ENCODE measurements at regions not wholly inside any gene's neighbourhood (a gene's known extent, or its start where the extent isn't known, plus 50 kb on each side); places are given as distances from the start of the nearest gene placed in this dataset.

DNA sequence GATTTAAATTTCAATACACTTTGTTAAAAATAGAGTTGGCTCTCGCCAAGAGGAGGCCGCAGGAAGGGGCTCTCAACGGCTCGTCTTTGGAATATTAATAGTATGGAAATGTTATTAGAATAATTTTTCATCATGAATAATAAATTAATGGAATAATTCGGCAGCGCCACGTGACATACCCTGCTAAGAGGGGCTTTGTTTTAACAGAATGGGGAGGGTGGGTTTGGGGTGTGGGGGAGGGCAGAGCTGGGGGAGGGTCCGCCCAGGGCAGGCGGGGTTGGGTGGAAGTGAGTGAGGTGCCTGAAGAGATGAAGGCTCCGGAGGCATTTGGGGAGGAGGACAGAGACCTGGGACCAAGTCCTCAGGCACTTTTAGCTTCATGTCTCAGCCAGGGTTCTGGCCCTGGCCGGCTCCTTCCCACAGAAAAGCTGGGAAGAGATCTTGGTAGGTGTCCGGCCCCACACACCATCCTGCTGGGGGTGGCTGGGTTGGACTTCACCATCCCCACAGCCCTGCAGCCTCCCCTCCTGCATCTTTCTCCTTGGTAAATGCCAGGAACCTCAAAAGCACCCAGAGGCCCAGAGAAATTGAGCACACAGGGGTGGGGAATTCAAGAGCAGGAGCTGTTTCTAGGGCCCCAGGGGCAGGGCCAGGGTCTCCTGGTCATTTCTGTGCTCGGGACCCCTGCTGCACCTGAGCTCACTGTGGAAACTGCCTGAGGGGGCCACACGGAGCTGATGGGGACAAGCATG is 93.6 kb upstream of the BHLHE23 start:
- no peak for DNase-seq (ENCODE audit: low spot score)

DNA sequence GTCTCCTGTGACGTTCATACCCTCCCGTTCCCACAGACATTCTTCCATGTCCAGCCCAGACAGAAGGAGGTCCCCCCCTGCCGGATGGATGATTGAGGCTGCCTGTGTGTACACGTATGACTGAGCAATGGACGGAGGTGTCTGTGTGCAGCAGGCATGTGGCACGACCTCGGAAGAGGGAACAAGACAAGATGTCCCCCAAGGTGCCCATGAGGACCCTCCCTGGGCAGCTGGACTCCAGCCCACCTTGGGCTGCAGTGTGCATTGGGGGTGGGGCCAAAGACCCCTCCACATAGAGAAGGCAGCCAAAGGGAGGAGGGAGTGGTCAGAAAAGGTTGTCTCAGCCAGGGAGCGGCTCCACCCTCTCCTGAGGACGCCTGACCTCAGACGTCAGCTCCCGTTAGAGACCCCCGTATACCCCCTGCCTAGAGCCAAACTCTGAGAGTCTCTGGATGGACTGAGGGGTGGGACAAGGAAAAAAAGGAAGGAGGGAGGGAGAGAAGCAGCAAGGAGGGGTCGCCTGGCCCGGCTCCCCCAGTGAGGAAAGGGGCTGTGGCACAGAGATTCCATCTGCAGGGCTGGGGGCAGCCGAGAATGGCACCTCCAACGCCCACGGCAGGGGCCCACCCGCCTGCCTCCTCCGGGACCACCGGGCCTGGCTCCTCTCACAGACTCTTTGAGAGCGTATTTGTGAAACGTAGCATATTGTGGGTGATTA is 92.9 kb upstream of the BHLHE23 start:
- DNase-seq (ENCODE audit: low spot score) = no peak

DNA sequence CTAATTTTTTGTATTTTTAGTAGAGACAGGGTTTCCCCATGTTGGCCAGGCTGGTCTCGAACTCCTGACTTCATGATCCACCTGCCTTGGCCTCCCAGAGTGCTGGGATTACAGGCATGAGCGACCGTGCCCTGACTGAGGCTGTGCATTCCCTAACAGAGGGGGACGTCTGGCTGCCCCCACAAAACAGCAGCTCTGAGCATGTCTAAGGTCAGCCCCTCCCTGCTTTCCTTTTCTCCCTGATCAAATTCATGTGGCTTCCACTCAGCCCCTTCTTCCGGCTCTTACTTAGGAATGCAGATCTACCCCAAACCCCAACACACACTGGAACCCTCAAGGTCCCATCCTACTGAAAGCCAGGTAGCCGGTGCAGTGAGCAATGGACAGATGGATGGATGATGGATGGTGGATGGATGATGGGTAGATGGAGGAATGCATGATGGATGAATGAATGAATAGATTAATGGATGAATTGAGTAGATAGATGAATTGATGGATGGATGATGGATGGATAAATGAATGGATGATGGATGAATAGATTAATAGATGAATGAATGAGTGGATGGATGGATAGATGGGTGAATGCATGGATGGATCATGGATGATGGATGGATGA is 91.5 kb upstream of the BHLHE23 start:
- no peak for DNase-seq (ENCODE audit: low spot score)

DNA sequence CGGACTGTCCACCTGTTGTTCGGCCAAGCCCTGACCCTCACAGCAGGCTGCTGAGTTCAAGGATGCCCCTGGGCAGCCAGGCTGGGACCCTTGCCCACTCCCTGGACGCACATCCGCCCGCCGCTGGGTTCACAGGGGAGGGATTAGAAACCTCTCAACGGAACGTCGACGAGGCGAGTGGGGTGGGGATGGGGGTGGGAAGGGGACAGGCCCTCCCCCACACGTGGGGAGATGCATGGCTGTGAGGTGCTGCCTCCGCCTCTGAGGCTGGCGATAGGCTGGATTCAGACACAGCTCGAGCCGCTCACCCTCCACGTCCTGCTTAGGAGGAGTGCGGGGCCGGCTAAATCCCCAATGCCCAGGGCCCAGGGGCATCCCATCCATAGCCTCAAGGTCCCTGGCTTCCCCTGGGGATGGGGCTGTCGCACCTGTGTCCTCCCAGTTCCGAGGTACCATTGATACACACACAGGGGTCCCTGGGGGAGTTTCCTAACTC is 90.6 kb upstream of the BHLHE23 start:
- no peak for DNase-seq (ENCODE audit: low spot score)

DNA sequence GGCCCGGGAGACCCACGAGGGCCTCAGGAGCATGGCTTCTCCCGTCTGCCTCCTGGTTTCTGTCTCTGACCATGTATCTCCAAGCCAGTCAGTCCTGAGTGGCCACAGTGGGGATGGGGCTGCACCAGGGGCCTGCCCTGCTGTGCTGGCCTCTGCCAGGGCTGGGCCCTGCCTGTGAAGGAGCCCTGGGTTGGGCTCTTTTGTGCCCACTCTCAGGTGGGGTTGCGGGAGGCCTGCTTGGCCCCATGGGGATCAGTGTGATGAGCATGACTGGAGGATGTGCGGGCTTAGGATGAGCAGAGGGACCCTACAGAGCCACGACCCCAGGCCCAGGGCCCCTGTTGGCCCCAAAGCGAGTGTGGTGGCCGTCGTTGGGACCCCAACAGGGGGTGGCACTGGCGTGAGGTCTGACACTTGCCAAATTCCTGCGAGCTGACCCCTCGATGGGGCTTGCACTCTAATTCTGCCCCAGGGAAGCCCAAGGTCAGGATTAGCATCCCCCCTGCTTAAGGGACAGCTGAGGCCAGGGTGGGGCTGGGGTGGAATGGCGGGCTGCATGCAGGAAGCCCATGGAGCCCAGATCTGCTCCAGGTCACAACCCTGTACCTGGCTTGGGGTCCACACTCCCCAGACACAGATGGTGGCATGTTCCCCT is 90.0 kb upstream of the BHLHE23 start:
- no peak for DNase-seq (ENCODE audit: low spot score)

DNA sequence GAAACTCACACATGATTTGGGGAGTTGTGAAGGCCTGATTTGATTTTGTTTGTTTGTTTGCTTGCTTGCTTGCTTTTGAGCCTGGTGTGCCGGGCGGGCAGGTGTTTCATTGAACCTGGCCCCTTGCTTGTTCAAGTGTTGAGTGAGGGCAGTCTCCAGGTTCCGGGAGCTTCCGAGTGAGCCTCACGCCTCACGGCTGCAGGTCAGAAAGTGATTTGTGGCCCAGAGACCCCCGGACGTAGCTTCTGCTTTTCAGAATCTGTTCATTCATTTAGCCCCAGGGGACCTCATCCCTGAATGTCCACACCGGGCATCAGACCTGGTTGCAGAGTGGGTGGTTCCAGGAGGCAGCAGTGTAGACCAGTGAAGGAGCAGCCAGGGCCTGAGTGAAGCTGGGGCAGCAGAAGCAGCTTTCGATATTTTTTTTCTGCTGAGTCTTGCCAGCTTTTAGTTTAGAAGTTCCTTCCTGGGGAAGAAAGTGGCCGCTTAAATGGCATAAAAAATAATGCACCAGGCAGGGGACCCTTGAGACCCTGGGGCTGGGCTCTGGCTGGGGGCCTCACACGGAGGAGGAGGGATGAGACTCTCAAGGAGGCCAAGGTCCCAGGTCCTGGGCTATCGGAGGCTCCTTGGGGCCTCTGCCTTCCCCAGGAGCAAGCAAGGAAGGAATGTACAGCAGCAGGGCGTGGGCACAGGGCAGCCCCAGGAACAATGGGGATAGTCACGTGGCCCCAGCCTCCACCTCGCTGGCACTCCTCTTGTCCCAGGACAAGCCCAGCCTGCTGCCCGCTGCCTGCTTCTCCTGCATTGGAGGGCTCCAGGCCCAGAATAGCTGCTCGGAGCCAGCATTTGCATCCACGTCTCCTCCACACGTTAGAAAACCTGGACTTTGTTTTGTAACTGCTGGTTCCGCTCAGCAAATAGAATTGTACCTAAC is 89.2 kb upstream of the BHLHE23 start:
- DNase-seq (ENCODE audit: low spot score) = no peak

DNA sequence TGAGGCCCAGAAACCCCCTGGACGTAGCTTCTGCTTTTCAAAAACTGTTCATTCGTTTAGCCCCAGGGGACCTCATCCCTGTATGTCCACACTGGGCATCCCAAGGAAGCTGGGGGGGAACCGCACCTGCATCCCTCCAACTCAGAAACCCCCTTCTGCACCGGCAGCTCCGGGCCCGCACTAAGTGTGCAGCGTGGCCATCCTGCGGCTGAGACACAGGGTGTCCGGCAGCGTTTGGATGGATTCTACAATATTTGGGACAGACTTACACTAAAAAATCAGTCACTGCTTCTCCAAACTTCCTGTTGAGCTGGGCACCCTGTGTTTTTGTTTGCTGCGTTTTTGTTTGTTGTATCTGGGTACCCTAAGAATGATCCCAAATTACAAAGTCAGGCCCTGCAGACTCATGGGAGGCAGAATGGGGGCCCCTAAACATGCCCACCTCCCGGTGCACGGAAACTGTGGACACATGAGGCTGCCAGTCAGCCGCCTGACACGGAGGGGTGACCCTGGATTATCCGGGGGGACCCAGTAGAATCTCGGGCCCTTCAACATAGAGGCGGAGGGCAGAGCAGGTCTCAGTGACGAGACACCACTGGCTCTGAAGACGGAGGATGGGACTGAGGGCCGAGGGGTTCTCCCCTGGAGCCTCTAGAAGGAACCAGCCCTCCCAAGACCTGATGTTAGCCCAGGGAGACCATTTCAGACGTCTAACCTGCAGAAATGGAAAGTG is 88.2 kb upstream of the BHLHE23 start:
- no peak for DNase-seq (ENCODE audit: low spot score)

DNA sequence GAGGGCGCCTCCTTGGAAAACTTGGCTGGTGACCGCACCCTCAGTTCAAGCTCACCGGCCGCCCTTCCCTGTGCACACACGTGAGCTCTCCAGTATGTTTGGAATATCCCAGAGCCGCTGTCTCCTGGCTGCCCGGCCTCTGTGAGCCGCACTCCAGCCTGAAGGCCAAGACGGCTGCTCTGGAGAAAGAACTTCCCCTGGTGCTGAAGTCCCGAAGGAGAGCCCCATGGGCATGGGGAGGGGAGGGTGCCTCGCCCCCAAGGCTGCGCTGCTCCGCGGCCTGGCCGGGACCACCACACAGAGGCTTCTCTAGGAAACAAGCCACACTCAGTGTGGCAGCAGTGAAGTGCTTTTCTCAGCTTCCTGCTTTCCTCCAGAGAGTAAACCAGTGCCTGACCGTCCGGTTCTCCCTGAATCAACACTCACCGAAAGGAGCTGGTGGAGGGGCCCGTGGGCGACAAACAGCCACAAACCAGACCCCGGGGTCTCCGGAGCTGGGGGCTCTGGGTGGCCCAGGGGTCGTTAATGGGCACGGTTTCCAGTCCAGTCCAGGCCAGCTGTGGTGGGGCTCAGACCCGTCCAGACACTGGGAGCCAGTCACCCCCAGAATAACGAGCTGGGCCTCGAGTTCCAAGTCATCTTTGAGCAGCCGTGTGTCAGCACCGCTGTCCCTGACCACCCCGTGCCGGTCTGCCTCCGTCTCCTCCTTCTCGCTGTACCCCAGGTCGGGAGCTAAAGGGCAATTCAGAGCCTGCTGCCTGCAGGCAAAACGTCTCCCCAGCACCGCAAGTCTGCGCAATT is 87.4 kb upstream of the BHLHE23 start:
- DNase-seq (ENCODE audit: low spot score) = no peak

DNA sequence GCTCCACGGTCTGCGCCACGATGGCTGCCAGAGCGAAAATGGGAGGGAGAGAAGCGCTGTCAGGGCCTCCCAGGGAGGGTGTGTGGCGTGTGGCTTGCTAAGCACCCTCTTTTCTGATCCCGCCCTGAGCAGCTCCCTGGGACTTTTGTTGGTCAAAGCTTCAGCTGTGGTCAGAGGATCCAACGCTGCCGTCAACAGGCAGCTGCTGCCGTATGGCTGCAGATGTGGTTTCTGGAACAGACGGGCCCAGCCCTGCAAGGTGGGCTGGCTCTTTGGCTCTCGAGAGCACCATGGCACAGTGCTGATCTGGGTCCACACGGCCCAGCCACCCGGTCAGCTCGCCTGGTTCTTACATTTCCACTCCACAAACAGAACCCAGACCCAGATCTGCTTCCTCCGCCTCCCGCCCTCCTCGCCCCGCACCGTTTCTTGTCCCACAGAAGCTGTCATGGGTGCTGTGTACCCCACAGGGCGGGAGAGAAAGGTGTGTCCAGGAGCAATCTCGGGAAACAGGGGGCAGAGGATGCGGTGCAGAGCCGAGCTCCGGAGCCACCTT is 86.0 kb upstream of the BHLHE23 start:
- DNase-seq (ENCODE audit: low spot score) = no peak

DNA sequence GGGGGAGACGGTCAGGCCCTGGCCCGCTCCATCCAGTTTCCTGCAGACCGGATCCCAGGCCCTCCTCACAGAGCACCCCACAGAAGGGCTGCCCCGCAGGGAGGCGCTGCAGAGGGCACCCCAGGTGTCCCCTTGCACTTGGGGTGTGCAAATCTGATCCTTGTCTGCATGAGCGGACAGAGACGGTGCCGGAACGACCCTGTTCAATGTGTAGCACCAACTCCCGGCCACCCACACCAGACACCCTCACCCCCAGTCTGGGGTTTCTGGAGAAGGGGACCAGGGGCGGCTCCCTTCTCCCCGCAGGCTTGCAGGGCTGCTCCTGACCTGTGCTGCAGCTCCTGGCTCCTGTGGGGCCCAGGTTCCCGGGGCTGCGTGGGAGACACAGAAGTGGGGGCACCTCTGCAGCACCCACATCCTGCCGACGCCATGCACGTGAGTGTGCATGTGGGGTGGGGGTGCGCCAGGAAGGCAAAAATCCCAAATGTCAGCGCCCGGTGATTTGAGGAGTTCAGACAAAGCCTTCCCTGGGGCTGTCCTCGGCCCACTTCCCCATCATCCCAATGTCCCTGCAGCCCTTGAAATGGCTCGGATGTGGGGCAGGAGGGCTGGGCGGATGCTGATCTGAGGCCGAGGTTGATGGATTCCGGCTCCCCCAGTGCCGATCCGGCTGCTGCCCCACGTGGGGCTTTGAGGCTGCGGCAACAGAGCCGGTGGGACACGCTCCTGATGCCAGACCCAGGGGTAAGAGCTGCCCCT is 85.3 kb upstream of the BHLHE23 start:
- DNase-seq (ENCODE audit: low spot score) = no peak

DNA sequence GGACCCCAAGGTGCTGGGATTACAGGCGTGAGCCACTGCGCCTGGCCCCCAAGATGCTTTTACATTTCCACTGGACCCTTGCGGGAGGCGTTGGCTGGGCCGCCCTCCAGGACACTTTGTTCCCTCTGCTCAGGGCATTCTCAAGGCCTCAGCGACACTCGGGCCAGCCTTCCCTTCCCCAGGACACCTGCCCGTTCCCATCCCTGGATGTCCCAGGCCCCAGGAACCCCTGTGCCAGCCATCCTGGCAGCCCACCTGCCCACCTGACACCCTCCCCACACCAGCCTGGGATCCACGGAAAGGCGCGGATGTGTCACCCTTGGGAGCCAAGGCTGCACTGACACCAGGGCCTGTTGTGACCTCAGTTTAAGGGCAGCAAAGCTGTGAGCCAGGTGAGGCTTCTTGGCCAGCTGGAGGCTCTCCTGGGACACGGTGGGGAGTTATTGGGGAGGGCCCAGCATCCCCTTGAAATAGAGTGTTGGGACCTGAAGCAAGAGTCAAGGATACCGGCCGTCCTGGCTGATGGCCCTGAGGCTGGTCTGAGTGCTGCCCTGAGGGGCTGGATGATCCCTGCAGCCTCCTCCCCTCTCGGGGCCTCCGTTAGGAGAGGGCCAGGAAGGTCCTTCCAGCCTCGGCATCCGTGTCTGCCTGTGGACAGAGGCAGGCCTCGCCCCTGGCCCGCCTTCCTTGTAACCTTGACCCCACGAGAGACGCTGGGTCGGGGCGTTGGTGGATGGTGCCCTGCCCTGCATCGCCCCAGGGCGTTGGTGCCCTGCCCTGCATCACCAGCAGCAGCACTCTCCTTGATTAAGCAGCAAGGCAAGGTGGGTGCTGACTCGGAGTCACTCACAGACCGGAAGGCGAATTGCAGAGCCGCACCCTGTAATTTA is 84.2 kb upstream of the BHLHE23 start:
- DNase-seq (ENCODE audit: low spot score) = no peak

DNA sequence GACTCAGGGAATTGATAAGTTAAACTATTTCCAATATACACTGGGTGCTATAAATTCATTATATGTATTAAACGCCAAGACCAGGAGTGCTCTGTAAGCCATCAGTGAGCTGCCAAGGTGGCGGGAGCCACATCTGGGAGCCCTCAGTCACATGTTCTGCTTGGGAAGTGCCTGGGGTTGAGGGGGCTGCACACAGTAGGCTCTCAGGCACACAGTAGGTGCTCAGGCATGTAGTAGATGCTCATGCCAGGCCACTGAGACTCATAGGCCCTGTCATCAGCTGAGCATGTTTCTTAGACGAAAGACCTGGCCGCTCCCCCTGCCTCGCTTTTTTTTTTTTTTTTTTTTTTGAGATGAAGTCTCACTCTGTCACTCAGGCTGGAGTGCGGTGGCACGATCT is 83.3 kb upstream of the BHLHE23 start:
- no peak for DNase-seq (ENCODE audit: low spot score)

DNA sequence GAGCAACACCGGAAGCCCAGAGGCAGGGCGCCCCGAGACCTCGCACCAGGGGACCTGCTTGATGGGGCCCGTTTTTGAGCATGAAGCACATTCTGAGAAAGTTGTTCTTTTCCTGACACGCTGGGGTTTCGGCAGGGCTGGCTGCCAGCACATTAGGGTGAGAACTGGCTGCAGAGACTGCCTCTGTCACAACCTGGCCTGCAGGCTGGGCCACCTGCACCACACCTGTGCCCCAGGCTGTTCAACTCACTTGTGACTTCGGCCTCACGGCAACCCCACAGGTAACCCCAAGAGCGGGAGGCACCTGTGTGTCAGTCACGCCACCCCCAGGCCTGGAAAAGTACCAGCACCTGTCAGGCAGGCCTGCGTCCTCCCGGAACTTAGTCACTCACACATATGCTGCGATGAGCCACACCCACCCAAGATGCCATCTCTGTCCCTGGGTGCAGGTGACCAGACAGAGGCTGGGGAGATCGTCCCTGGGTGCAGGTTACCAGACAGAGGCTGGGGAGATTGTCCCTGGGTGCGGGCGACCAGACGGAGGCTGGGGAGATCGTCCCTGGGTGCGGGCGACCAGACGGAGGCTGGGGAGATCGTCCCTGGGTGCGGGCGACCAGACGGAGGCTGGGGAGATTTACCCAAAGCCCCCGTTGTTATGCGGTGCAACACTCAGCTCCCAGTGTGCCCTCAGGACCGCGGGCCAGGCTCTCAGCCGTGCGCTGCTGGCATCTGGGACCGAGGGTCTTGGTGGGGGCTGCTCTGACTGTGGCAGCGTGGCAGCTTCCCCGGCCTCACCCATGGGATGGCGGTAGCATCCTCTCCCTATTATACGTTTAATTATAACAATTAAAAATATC is 82.5 kb upstream of the BHLHE23 start:
- DNase-seq (ENCODE audit: low spot score) = no peak

DNA sequence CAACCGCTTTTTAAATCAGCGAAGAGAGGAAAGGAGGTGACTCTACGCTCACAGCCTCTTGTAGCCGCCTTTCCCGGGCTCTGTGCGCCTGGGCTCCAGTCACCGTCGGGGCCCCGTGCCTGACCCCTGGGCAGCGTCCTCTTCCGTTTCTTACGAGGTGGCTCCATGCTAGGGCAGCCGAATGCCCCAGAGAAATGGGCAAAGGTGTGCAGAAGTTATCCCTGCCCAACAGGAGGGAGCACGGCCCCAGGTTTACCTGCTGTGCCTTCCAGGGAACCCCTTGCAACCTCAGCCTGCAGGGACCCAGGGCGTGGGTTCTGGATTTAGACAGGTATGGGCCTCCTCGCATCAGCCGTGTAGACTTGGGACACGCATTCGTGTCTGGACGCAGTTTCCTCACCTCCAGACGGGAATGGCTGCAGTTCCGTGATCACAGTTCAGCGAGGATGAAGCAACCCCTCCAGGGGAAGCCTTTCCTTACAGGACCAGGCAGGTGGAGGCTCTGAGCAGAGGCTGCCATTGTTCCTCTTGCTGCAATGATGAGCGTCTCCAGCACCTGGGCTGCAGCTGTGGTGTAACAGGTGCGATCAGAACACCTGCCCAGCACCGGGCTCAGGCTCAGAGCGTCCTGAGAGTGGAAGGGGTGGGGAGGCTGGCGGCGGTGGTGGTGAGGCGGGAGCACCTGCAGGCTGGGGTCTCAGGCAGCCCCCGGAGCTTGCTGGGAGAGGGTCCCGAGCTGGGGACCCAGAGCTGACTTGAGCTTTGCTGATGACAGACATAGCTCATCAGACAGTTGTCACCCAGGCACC is 81.3 kb upstream of the BHLHE23 start:
- DNase-seq (ENCODE audit: low spot score) = no peak

DNA sequence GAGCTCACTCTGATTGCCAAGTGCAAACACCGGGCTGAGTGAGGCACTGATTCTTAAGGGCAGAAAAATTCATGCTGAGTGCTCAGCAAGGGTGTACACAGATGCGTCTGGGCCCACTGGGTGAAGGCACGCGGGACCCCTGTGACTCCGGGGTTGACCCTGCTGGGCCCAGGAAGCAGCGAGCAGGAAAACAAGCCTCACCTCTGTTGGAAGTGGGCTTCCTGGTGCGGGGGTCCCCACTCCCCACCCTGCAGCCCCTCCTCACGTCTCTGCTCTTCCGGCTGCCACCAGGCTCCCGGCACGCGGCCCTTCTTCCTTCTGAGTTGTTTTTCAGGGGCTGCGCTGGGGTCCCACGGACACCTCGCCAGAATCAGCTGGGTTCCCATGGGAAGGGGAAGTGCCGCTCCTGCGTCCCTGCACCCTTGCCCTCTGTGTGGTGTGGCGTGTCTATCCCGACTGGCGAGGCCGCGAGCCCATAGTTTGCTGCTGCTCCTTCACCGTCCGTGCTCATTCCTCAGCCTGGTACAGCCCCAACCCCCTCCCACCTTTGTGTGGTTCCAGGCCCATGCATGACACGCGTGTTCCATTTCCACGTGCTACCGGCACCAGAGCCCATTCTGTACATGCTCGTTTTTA is 80.6 kb upstream of the BHLHE23 start:
- no peak for DNase-seq (ENCODE audit: low spot score)
